ENCODE measurements at regions not wholly inside any gene's neighbourhood (a gene's known extent, or its start where the extent isn't known, plus 50 kb on each side); places are given as distances from the start of the nearest gene placed in this dataset.
"Not testable (repeated sequence)": the region's sequence is repeated elsewhere in the genome, so short reads cannot be mapped to it uniquely, and the experiment has no call there.

GRCh38 chr6:27568226-27568897, 95.5 kb upstream of the ZNF184 start:
- DNase-seq: no peak

- no peak for DNase-seq
Measured at GRCh38 chr6:27565839-27566779, 93.2 kb upstream of the ZNF184 start.

GRCh38 chr6:27562027-27562410, 89.1 kb upstream of the ZNF184 start:
- DNase-seq: no peak

- no peak for DNase-seq
Measured at GRCh38 chr6:27558028-27558724, 85.3 kb upstream of the ZNF184 start.

GRCh38 chr6:27556406-27556805, 83.5 kb upstream of the ZNF184 start:
- DNase-seq: no peak

- DNase-seq: no peak
Measured at GRCh38 chr6:27553123-27553904, 80.4 kb upstream of the ZNF184 start.

- no peak for DNase-seq
Measured at GRCh38 chr6:27551607-27552006, 78.7 kb upstream of the ZNF184 start.

- no peak for DNase-seq
Measured at GRCh38 chr6:27550692-27551091, 77.8 kb upstream of the ZNF184 start.

- DNase-seq: not testable (repeated sequence)
Measured at GRCh38 chr6:27549241-27549598, 76.3 kb upstream of the ZNF184 start.

GRCh38 chr6:27547157-27548075, 74.5 kb upstream of the ZNF184 start:
- peak; percentile 37 for DNase-seq

GRCh38 chr6:27546522-27546921, 73.6 kb upstream of the ZNF184 start:
- no peak for DNase-seq

GRCh38 chr6:27545271-27546046, 72.6 kb upstream of the ZNF184 start:
- no peak for DNase-seq

GRCh38 chr6:27544612-27545260, 71.8 kb upstream of the ZNF184 start:
- no peak for DNase-seq

- DNase-seq: not testable (repeated sequence)
Measured at GRCh38 chr6:27544135-27544534, 71.2 kb upstream of the ZNF184 start.

GRCh38 chr6:27542485-27542884, 69.6 kb upstream of the ZNF184 start:
- no peak for DNase-seq

- DNase-seq: no peak
Measured at GRCh38 chr6:27541933-27542297, 69.0 kb upstream of the ZNF184 start.

GRCh38 chr6:27541212-27541932, 68.5 kb upstream of the ZNF184 start:
- no peak for DNase-seq

GRCh38 chr6:27539551-27539950, 66.6 kb upstream of the ZNF184 start:
- DNase-seq: no peak

- no peak for DNase-seq
Measured at GRCh38 chr6:27532820-27533538, 60.1 kb upstream of the ZNF184 start.

Data from suppressor macrophage treated with lipopolysaccharide for 4 hours (primary cell).